ENCODE measurements at regions not wholly inside any gene's neighbourhood (a gene's known extent, or its start where the extent isn't known, plus 50 kb on each side); places are given as distances from the start of the nearest gene placed in this dataset.
A peak's percentile ranks its signal among the peaks of the same experiment; 100 is the strongest.

DNA sequence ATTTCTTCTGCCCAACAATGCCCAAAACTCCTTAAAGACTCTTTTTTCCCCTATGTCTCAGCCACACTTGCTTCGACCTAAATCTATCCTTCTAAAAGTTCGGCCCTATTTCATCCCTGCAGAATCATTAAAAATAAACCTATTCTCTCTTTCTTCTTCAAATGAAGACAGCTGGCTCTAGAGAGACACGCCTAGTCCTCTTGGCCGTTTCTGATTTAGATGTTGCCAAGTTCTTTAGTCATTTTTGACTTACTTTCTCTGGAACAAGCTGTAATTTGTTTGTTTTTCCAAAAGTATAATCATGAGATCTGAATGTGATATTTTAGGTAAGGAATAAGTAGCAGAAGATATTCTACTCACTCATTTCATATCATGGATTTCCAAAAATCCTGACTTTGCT, 211.6 kb downstream of the CENPC start:
- ChIA-PET CTCF (no interaction called here), POLR2A (no interaction called here)
- Histone ChIP-seq H3K27ac (ENCODE audit: low read length) (no peak overlapping the region), H3K27me3 (ENCODE audit: control insufficient read depth, insufficient read depth, low read length) (no peaks in the 10 kb centered on the region), H3K36me3 (ENCODE audit: control insufficient read depth, insufficient read depth, low read length) (no peaks in the 10 kb centered on the region), H3K4me3 (ENCODE audit: low read depth in 2 of 2, low read length in 2 of 2) (no peak overlapping the region), H3K4me1 (ENCODE audit: control insufficient read depth, insufficient read depth, low read length) (no peaks in the 10 kb centered on the region), H3K9me3 (ENCODE audit: control insufficient read depth, insufficient read depth, low read depth, low read length) (no peaks in the 10 kb centered on the region)
- in situ Hi-C loops (cut with HindIII; ENCODE audit: low pct_unique_long_range_greater_than_20kb, low sequenced_read_pairs) (no loop called here), intact Hi-C loops (cut with micrococcal nuclease; ENCODE audit: unreplicated experiment) (no loop called here)
- TF ChIP-seq, protein P1, sequence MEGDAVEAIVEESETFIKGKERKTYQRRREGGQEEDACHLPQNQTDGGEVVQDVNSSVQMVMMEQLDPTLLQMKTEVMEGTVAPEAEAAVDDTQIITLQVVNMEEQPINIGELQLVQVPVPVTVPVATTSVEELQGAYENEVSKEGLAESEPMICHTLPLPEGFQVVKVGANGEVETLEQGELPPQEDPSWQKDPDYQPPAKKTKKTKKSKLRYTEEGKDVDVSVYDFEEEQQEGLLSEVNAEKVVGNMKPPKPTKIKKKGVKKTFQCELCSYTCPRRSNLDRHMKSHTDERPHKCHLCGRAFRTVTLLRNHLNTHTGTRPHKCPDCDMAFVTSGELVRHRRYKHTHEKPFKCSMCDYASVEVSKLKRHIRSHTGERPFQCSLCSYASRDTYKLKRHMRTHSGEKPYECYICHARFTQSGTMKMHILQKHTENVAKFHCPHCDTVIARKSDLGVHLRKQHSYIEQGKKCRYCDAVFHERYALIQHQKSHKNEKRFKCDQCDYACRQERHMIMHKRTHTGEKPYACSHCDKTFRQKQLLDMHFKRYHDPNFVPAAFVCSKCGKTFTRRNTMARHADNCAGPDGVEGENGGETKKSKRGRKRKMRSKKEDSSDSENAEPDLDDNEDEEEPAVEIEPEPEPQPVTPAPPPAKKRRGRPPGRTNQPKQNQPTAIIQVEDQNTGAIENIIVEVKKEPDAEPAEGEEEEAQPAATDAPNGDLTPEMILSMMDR (IDR thresholded peaks at IDR 0.05): no peak
- TF ChIP-seq, protein P2, sequence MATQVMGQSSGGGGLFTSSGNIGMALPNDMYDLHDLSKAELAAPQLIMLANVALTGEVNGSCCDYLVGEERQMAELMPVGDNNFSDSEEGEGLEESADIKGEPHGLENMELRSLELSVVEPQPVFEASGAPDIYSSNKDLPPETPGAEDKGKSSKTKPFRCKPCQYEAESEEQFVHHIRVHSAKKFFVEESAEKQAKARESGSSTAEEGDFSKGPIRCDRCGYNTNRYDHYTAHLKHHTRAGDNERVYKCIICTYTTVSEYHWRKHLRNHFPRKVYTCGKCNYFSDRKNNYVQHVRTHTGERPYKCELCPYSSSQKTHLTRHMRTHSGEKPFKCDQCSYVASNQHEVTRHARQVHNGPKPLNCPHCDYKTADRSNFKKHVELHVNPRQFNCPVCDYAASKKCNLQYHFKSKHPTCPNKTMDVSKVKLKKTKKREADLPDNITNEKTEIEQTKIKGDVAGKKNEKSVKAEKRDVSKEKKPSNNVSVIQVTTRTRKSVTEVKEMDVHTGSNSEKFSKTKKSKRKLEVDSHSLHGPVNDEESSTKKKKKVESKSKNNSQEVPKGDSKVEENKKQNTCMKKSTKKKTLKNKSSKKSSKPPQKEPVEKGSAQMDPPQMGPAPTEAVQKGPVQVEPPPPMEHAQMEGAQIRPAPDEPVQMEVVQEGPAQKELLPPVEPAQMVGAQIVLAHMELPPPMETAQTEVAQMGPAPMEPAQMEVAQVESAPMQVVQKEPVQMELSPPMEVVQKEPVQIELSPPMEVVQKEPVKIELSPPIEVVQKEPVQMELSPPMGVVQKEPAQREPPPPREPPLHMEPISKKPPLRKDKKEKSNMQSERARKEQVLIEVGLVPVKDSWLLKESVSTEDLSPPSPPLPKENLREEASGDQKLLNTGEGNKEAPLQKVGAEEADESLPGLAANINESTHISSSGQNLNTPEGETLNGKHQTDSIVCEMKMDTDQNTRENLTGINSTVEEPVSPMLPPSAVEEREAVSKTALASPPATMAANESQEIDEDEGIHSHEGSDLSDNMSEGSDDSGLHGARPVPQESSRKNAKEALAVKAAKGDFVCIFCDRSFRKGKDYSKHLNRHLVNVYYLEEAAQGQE (IDR thresholded peaks at IDR 0.05; ENCODE audit: insufficient read depth in 1 of 2, low read depth in 2 of 2, low read length in 1 of 2): no peak
- no TSS peak for BruUV-seq (replicated peaks)
- ATAC-seq (no peak), DNase-seq (ENCODE audit: low read depth, low spot score) (no peak)

DNA sequence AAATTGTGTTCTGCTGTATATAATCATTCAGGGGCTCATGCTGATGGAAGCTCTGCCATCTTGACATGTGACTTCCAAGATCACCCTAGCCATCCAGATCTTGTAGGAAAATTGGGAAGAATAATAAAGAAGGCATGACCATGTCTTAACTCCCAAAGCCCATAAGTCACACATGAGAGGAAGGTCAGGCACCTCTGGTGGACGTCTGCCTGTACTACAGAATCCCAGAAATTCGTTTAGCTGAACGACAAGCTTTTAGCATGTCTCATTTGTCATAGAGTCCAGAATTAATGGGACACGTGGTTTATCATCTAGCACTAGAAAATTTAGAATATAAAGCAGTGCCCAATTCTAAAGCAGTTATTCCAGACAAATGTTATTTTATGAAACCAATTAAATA, 212.7 kb downstream of the CENPC start:
- TF ChIP-seq, protein P2 (IDR thresholded peaks at IDR 0.05; ENCODE audit: insufficient read depth in 1 of 2, low read depth in 2 of 2, low read length in 1 of 2): no peak
- TF ChIP-seq SIN3A (IDR thresholded peaks at IDR 0.05; ENCODE audit: borderline replicate concordance, insufficient read depth, low read depth, low read length) (no peak), TCF7L2 (IDR thresholded peaks at IDR 0.05; ENCODE audit: low read depth, low read length) (no peak)
- TF ChIP-seq, protein P1 (IDR thresholded peaks at IDR 0.05): peak; percentile 40
- Histone ChIP-seq H3K9me3 (ENCODE audit: control insufficient read depth, insufficient read depth, low read depth, low read length) (no peaks in the 10 kb centered on the region), H3K4me1 (ENCODE audit: control insufficient read depth, insufficient read depth, low read length) (no peaks in the 10 kb centered on the region), H3K27ac (ENCODE audit: low read length) (no peak overlapping the region), H3K36me3 (ENCODE audit: control insufficient read depth, insufficient read depth, low read length) (no peaks in the 10 kb centered on the region), H3K4me3 (ENCODE audit: low read depth in 2 of 2, low read length in 2 of 2) (no peak overlapping the region), H3K27me3 (ENCODE audit: control insufficient read depth, insufficient read depth, low read length) (no peaks in the 10 kb centered on the region)
- DNase-seq (ENCODE audit: low read depth, low spot score) (no peak), ATAC-seq (no peak)
- intact Hi-C loops (cut with micrococcal nuclease; ENCODE audit: unreplicated experiment) (no loop called here), in situ Hi-C loops (cut with HindIII; ENCODE audit: low pct_unique_long_range_greater_than_20kb, low sequenced_read_pairs) (no loop called here)
- CTCF ChIA-PET: no interaction called here
- BruUV-seq (replicated peaks): no TSS peak
- POLR2A ChIA-PET: no interaction called here

Data from Panc1 (cell line).